ENCODE measurements at regions not wholly inside any gene's neighbourhood (a gene's known extent, or its start where the extent isn't known, plus 50 kb on each side); places are given as distances from the start of the nearest gene placed in this dataset.

DNA sequence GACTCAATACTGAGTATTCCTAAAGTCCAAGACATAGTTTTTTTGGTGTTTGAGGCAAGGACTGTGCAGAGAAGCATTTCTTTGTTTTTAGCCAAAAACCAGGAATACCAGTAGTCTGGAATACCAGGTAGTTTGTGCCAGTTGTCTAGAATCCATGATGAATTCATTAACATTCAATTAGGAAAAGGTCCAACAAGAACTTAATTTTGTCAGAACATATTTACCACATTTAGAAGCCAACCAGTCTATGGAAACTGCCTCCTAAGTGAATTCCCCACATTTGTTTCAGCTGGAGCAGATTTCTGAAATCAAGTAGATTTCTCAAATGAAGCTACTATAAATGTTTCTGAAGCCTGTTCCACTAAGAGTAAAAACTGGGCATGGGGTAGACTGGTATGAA lies 1584.8 kb upstream of the ADGRL3 start:
- no peak for DNase-seq (ENCODE audit: low spot score)
- in situ Hi-C loops (cut with MboI; ENCODE audit: low pct_unique_long_range_greater_than_20kb, low sequenced_read_pairs, unreplicated experiment), result no loop called here
- TF ChIP-seq, protein P1, sequence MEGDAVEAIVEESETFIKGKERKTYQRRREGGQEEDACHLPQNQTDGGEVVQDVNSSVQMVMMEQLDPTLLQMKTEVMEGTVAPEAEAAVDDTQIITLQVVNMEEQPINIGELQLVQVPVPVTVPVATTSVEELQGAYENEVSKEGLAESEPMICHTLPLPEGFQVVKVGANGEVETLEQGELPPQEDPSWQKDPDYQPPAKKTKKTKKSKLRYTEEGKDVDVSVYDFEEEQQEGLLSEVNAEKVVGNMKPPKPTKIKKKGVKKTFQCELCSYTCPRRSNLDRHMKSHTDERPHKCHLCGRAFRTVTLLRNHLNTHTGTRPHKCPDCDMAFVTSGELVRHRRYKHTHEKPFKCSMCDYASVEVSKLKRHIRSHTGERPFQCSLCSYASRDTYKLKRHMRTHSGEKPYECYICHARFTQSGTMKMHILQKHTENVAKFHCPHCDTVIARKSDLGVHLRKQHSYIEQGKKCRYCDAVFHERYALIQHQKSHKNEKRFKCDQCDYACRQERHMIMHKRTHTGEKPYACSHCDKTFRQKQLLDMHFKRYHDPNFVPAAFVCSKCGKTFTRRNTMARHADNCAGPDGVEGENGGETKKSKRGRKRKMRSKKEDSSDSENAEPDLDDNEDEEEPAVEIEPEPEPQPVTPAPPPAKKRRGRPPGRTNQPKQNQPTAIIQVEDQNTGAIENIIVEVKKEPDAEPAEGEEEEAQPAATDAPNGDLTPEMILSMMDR (IDR thresholded peaks at IDR 0.05; ENCODE audit: extremely low read depth, insufficient read depth, missing control alignments), result no peak

DNA sequence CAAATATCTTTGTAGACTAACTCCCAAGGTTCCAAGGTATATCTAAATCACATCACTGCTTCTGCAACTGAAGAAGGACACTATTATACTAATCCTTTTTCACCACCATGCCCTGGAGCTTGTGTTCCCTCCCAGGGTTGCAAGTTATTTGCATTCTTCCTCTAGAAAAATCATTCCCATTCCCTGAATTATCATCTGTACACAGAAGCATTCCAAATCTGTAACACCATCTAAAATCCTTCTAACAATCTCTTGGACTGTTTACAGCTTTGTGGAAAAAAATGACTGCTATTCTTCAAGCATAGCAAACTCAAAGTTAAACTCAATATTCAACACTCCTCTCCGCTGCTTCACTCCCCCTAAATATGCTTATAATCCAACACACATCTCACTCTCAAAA lies 1570.8 kb upstream of the ADGRL3 start:
- in situ Hi-C loops (cut with MboI; ENCODE audit: low pct_unique_long_range_greater_than_20kb, low sequenced_read_pairs, unreplicated experiment), result no loop called here
- DNase-seq (ENCODE audit: low spot score), result no peak
- TF ChIP-seq, protein P1 (IDR thresholded peaks at IDR 0.05; ENCODE audit: extremely low read depth, insufficient read depth, missing control alignments), result no peak

DNA sequence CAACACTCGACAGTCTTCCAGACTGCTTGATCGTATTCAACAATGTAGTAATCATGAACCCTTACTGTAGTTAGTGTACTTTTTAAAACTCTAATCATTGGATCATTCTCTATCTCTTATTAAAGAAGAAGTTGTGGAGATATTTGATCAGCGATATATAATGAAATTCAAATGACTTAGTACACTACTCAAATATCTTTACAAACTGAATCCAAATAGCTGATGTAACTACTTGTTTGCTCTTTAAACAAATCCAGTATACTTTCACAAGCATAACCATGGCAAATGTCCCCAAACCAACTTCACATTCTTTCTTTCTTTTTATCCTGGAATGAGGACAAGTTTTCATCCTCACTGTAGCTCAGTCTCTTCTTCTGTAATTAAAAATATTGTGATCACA lies 1569.9 kb upstream of the ADGRL3 start:
- in situ Hi-C loops (cut with MboI; ENCODE audit: low pct_unique_long_range_greater_than_20kb, low sequenced_read_pairs, unreplicated experiment), result no loop called here
- TF ChIP-seq, protein P1 (IDR thresholded peaks at IDR 0.05; ENCODE audit: extremely low read depth, insufficient read depth, missing control alignments), result no peak

DNA sequence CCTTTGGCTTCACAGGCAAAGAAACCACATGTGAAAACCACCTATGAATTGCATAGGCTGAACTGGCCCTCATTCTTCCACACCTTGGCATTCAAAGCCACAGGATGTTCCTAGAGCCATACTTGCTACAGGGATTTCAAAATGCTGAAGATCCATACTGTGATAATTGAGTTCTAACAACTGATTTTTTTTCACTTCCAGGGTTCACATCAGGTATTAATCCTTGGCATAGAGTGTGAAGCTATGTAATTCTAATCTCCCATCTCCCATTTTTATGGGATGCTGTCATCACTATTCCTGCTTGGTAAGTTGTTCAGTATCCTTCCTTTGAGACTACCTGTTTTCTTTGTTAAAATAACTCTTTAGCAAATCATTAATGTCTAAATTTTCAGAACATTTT lies 1569.2 kb upstream of the ADGRL3 start:
- TF ChIP-seq, protein P1 (IDR thresholded peaks at IDR 0.05; ENCODE audit: extremely low read depth, insufficient read depth, missing control alignments), result no peak
- DNase-seq (ENCODE audit: low spot score), result no peak
- in situ Hi-C loops (cut with MboI; ENCODE audit: low pct_unique_long_range_greater_than_20kb, low sequenced_read_pairs, unreplicated experiment), result no loop called here

More for the DNA sequence above, 1569.9 kb upstream of the ADGRL3 start:
- DNase-seq (ENCODE audit: low spot score), result no peak

DNA sequence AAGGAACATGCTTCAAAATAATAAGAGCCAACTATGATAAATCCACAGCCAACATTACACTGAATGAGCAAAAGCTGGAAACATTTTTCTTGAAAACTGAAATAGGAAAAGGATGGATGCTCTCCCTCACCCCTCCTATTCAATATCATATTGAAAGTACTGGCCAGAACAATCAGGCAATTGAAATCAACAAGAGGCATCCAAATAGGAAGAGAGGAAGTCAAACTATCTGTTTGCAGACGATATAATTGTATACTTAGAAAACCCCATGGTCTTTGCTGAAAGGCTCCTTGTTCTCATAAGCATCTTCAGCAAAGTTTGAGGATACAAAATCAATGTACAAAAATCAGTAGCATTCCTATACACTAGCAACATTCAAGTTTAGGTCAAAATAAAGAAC lies 1562.5 kb upstream of the ADGRL3 start:
- TF ChIP-seq, protein P1 (IDR thresholded peaks at IDR 0.05; ENCODE audit: extremely low read depth, insufficient read depth, missing control alignments), result no peak
- in situ Hi-C loops (cut with MboI; ENCODE audit: low pct_unique_long_range_greater_than_20kb, low sequenced_read_pairs, unreplicated experiment), result no loop called here
- no peak for DNase-seq (ENCODE audit: low spot score)

DNA sequence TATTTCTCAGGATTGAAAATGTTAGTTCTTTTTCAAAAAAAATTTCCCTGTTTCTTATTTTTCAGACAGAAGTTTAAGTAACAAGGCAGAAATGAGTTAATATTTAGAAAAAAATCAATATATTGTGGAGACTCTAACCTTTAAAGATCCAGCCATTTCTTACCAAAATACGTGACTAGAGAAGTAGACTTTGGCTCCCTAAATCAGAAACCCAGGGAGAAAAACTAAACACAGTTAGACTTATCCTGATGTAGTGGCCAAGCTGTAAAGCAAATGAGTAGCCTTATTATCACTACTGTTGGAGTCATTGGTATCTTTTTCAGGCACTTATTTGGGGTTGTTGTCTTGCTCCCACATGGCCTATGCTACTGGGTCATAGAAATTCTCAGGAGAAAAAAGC lies 1556.4 kb upstream of the ADGRL3 start:
- TF ChIP-seq, protein P1 (IDR thresholded peaks at IDR 0.05; ENCODE audit: extremely low read depth, insufficient read depth, missing control alignments), result no peak
- in situ Hi-C loops (cut with MboI; ENCODE audit: low pct_unique_long_range_greater_than_20kb, low sequenced_read_pairs, unreplicated experiment), result no loop called here

DNA sequence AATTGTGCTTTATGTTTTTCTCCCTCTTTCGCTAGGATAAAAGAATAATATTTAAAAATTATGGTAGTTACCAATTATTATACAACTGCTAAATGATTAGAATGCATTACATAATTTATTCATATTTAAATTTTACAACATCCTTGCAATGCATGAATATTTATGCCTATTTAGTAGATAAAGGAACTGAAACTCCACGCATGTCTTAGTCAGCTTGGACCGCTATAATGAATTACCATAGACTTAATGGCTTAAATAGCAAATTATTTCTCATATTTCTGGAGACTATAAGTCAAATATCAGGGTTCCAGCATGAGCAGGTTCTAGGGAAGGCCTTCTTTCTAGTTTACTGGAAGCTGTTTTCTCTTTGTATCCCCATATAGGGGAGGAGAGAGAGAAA lies 1555.4 kb upstream of the ADGRL3 start:
- in situ Hi-C loops (cut with MboI; ENCODE audit: low pct_unique_long_range_greater_than_20kb, low sequenced_read_pairs, unreplicated experiment), result no loop called here
- TF ChIP-seq, protein P1 (IDR thresholded peaks at IDR 0.05; ENCODE audit: extremely low read depth, insufficient read depth, missing control alignments), result no peak
- no peak for DNase-seq (ENCODE audit: low spot score)

More for the DNA sequence above, 1556.4 kb upstream of the ADGRL3 start:
- DNase-seq (ENCODE audit: low spot score), result no peak

Data from GM13977 (cell line).